Kidney capillary endothelial cell (primary cell): ENCODE measurements at regions not wholly inside any gene's neighbourhood (a gene's known extent, or its start where the extent isn't known, plus 50 kb on each side); places are given as distances from the start of the nearest gene placed in this dataset.
"Not testable (repeated sequence)": the region's sequence is repeated elsewhere in the genome, so short reads cannot be mapped to it uniquely, and the experiment has no call there.

Experiments used
- DNase-seq: peaks from one replicate; pipeline ENCODE4 v3.0.0-alpha.2; 2018; ENCODE audit warnings: low spot score

DNA sequence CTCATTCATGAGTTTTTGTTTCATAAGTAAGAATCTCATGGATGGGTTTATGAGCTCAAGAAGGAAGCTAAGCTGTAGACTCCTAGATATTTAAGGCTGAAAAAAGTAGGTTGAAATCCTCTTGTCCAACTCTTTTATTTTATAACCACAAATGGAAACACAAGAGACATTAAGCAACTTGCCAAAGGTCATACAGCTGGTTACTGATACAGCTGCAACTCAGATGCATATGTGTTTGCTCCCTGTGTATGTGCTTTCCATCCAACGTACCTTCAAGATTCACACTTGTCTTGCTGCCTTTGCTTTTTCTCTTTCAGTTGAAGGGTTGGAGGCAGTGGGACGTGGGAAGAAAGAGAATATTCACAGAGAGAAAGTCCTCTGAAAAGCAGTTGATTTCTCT lies 153.5 kb upstream of the STMND1 start:
- no peak for DNase-seq

DNA sequence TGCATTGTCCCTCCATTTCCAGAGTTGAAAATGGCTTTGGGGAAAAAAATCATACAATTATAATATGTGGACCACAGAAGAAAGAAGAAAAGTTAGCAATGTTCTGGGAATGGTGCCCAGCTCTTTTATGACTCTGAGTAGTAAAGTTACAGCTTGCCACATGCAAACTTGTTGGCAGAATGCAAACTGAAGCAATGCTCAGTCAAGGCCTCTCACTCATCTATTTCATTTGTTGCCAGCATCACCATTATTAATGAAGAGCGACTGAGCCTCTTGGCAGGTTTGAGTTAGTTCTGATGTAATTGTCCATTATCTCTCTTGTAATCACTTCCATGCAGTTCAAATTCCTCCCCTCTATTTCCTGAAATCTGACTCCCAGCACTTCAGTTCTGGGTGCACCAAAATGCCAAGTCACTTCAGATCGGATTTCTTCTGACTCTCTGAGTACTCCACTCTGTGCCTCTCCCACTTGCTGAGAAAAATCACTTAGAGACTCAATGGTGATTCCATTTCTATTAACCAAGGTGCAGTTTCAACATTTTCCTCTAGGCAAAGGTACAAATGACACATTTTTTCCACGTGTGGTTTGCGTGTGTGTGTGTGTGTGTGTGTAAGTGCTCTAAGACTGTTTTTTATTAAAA lies 154.4 kb upstream of the STMND1 start:
- DNase-seq = no peak

DNA sequence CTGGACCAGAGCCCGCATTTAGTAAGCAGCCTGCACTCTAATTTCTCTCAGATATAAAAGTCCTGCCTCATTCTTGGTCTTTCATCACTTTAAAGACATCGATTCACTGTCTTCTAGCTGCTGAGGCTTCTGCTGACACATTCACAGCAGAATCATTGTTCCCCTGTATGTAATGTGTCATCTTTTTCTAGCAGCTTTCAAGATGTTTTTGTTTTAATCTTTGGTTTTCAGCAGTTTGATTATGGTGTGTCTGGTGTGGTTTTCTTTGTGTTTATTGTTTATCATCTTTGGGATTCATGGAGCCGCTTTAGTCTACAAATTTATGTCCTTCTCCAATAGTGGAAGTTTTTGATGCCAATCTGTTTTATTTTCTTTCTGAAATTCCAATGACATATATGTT lies 157.3 kb upstream of the STMND1 start:
- DNase-seq = no peak

DNA sequence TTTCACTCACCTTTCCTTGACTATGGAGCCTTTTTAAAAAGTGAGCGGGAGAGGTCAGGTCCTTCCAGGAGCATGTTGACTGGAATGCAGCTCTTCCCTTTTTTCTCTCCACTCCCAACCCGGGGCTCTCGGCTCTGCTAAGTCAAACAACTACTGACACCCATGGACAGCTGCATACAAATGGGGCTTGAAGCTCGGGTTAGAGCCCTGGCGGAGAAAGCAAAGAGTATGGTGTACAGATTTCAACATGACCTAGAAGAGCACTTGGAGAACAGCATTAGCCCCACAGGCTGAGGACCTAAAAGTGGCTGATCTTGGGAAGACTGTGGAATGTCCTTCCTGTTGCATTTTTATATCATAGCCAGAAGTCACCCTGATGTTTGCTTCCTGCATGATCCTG lies 162.0 kb upstream of the STMND1 start:
- no peak for DNase-seq

DNA sequence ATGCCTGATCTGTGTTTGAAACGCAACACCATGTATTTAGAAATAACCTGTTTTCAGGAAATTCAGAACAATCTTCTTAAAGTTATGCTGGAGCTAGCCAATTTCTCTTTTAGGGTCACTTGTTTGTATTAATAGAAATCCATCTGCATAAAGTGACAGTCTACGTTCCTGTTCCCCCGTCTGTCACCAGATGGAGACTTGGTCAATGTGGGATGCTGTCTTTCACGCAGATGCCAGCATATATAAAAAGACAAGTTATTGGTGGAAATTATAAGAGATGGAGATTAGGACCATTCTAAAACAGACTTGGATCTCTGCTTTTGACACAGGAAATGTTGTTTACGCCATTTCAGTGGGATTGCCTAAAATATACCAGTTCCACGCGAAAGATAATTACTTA lies 162.5 kb upstream of the STMND1 start:
- DNase-seq = no peak

DNA sequence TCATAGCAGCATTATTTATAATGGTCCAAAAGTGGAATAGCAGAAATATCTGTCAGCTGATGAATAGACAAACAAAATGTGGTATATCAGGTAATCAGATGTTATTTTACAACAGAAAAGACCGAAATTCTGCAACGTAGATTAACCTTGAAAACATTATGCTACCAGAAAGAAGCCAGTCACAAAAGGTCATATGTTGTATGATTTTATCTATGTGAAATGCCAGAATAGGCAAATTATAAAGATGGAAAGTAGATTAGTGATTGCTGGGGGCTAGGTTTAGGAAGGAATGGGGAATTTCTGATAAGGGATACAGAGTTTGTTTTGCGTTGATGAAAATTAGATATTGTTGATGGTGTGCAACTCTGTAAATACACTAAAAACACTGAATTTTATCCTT lies 165.0 kb upstream of the STMND1 start:
- no peak for DNase-seq

DNA sequence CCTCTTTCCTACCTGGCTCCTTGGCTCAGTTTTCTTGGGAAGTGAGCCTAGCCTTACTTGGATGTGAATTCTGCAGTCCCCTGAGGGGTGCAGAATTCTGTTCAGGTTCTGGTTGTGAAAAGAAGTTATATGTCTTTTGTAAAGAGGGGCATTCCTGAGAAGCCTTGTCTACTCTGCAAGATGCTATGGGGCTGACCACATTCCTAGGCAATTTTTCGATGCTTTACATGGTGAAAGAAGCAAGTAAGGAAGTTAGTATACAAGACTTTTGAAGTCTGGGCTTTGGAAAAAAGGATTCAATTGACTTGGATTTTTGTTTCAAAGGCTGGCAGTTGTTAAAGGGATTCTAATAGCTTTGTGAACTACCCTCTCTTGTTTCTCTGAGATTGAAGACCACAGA lies 167.9 kb upstream of the STMND1 start:
- DNase-seq = no peak

DNA sequence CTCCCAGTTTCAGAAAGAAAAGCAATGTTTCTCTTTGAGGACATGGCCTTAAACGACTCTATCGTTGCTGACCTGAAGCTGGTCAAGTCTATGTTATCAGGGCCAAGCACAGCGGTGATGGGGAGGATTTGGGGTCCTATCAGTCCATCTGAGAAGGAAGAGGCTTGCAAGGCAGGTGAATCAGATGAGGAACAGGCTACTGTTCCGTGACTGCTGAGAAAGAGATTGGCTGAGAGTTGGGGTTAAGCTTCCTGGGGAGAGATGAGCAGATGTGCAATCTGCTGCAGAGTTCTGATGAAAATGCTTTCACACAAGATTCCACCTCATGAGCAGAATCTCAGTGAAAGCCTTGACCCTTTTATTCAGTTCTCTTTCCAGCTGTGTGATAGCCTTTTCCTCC lies 168.3 kb upstream of the STMND1 start:
- no peak for DNase-seq

DNA sequence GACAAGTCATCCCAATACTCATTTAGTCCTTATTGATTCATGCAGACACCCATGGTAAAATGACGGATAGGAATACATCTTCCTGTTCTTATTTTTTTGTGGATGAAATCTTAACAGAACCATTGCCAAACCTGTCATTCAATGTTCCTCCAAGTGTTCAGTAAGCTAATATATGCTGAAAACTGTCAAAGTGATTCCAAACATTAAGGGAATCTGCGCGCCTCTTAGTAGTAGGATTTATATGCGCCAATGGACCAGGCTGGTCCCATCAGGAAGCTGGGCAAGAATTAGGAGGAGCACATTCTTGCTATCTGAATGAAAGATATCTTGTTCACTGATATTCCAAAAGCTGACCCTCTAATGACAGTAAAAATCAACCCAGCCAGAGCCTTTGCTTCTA lies 168.9 kb upstream of the STMND1 start:
- DNase-seq = no peak

DNA sequence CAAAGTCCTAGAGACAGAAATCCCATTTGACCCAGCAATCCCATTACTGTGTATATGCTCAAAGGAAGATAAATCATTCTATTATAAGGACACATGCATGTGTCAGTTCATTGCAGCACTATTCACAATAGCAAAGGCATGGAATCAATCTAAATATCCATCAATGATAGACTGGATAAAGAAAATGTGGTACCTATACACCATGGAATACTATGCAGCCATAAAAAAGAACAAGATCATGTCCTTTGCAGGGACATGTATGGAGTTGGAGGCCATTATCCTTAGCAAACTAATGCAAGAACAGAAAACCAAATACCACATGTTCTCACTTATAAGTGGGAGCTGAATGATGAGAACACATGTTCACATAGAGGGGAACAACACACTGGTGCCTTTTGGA lies 169.8 kb upstream of the ATXN1 start:
- DNase-seq = not testable (repeated sequence)

DNA sequence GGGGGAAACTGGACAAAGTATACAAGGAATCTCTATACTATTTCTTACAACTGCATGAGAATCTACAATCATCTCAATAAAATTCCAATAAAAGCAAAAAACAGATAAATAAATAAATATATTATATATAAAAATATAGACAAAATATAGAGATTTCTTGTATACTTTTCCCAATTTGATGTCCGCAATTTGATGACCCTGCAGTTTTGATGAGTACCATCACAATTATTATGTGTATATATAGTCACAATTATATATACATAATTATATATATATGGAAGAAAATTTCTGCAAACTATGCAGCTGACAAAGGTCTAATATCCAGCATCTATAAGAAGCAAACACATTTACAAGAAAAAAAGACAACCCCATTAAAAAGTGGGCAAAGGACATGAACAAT lies 169.2 kb upstream of the ATXN1 start:
- no peak for DNase-seq

DNA sequence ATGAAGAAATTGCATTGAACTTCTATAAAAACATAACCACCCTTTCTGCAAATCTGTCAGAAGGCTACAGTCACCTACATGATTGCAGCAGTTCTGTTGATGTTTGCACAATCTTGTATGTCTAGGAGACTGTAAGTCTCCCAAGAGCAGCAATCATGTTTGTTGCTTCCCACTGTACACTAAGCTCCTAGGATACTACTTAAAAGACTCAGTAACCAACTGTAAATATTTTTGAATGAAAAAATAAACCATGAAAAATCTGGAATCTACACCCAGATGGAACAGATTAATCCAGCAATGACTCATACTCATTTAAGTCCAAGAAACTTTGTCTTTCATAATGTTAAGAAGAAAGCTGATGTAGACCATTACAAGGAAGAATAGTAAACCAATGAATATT lies 168.5 kb upstream of the ATXN1 start:
- DNase-seq = no peak

DNA sequence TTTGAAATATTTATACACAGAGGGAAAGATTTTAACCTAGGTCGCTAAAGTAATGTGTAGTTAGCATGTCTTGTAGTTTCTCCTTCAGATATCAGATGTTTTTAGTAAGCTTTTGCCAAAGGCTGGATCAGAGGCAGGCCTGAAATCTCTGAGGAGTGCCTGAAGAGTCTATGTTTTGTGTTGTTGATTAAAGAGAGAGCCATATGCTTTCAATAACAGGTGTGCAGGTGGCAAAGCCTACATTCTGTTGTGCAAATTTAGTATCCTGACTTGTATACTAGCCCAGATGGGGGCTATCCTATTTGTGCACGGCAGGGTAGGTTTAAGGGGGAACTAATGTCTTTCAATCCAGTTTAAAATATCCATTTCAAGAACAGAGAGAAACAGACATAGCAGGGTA lies 167.1 kb upstream of the ATXN1 start:
- no peak for DNase-seq

DNA sequence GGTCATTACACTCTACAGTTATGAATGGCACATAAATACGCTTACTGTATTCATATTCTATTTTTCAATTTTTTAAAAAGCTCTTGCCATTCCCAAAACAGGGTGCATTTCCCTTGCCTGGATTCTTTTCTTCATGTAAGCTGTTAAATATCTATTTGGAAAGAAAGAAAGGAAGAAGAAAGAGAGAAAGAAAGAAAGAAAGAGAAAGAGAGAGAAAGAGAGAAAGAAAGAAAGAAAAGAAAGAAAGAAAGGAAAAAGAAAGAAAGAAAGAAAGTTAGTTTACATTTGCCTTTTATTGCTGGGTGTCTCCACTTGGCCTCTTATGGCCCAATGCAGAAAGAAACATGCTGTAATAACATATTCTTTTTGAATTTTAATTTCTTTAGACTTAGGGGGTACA lies 165.9 kb upstream of the ATXN1 start:
- DNase-seq = no peak

DNA sequence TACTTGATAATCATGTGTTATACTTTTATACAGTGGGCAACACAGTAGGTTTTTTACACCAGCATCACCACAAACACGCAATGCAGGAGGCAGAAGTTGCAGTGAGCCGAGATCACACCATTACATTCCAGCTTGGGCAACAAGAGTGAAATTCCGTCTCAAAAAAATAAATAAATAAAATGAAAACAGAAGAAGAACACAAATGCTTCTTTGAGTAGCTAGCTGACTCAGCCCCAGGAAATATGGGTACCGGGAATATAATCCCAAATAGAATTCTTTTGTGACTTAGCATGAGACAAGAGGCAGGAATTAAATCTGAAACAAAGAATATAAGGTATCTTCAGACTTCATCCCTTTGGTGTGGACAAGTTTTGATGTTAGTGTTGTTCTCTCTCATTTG lies 164.2 kb upstream of the ATXN1 start:
- no peak for DNase-seq

DNA sequence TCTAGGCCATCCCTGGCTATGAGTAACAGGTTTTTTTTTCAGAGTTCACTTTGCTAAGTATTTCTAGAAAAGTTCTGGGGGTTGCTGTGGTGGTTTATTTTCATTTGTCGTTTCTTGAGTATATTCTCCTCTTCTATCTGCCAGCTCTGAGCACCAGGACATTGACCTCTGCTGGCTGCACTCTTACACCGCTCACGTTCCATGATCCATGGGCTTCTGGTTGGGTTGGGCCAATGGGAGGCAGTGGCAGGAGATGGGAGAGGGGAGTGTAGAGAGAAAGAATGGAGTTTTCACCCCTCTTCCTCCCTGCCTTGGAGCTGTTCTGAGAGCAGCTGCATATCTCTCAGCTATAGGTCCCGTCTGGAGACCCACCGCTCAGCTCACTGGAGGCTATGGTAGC lies 161.0 kb upstream of the ATXN1 start:
- no peak for DNase-seq

DNA sequence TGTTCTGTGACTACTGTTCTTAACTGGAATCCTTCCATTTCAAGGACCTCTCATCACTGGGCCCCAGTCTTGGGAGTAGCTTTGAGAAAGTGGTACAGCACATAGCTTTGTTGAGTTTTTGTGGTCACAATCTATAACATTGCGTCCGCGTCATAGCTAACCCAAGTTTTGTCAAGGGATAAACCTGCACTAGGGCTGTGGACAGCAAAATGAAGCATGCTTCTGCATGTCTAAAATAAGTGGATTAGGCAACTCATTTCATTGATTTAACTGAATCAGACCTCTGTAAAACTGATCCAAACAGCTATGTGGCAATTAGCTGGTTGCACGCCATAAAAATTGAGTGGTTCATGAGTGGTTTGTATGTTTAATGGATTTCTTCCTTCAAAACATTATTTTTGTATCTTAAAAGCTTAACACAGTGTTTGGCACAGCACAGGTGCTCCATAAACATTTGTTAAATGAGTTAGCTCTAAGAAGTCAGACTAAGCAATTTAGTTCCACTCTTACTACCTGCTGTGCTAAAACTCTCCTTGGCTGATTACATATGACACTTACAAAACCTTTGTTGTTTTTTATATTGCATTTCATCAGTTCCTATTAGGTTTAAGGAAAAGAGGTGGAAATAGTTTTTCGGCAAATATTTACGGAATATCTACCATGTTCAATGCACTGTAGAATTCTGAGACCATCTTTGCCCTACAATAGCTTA lies 160.3 kb upstream of the ATXN1 start:
- no peak for DNase-seq

DNA sequence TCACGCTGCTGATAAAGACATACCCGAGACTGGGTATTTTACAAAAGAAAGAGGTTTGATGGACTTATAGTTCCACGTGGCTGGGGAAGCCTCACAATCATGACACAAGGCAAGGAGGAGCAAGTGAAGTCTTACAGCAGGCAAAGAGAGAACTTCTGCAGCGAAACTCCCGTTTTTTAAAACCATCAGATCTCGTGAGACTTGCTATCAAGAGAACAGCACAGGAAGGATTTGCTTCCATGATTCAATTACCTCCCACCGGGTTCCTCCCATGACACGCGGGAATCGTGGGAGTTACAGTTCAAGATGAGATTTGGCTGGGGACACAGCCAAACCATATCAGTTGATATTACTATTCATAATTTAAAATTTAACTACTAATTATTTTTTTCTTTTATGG lies 157.3 kb upstream of the ATXN1 start:
- no peak for DNase-seq

DNA sequence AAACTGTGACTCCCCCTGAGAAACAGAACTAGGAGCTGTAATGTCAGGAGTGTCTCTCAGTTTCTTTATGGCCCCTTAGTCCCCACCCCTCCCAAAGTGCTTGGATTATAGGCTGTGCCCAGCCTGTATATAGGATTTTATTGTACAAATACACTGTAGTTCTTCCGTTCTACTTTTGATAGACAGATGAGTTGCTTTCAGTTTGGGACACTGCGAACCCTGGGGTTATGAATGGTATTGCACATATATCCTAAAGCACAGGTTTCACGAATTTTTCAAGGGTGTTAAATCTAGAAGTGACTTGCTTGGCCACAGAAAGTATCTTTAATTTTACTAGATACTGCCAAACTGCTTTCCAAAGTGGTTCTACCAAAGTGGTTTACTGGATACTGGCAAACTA lies 152.9 kb upstream of the ATXN1 start:
- no peak for DNase-seq

DNA sequence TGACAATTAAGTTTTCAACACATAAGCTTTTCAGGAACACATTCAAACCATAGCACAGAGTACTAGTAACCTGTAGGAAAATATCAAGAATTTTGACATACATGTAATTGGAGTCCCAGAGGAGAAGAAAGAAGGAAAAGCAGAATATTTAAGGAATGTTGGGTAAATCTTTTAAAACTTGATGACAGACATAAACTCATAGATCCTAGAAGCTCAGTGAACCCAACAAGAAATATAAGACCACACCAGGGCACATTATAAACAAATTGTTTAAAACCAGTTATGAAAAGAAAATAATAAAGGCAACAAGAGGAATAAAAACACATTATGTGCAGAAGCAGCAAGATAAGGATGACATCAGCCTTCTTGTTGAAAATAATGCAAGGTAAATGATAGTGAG lies 151.5 kb upstream of the ATXN1 start:
- no peak for DNase-seq

DNA sequence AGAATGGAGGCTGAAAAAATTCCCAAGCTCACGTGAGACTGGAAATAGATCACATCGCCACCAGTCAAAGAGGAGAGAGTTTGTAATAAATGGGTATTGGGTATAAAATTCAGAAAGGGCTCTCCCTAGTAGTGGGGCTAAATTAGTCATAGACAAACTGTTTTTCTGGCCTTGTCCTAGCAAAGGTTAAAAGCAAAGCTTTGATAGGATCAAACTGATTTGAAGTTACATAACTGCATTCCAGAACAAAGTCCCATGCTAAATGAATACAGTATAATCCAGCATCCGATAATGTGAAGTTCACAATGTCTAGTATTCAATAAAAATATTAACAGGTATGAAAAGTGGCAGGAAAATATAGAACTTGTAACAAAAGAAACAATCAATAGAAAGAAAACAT lies 149.8 kb upstream of the ATXN1 start:
- DNase-seq = no peak

DNA sequence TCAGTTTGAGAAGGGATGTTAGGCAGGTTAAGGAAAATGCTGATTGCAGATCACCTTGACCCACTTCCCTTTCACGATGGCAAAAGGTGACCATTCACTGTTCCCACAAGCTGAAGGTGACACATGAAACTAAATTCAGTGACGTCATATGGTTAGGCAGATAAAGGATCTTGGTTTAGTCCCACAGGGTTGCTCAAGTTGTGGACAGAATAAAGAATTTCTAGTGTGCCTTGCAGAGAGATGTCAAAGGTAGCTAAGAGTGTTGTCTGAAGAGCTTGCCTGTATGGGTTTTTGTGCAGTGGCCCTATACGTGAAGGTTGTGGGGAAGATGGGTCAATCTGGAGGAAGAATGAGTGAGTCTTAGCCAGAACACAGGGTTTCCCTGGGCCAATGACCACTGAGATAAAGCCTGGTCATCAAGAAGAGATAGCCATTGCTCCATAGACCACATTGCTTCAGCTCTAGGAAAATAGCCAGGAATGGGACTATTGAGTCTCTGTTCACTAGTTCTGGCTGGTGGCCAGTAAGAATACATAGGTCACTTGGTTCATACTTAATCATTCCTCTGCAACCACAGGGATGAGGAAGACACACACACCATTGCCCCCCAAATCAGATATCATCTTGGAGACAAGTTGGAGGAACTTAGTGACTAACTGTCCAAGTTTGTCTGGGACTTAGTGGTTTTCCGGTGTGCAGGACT lies 148.5 kb upstream of the ATXN1 start:
- no peak for DNase-seq

DNA sequence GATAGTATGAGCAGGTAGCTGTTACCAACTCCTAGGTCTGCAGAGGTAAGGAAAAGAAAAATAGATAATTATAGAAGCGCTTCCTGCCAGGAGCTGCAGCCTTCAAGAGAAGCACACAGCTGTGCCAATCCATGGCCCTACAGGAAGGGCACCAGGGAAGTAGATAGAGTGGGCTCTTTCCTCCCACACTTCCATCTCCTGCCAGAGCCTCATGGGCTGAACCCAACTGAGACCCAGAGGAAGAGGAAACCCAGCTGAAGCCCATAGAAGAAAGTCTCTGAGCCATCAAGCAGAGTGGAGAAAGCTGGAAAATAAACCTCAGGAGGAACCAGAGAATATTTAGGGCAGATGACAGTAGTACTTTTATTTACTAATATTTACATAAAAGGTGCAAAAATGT lies 146.7 kb upstream of the ATXN1 start:
- no peak for DNase-seq

DNA sequence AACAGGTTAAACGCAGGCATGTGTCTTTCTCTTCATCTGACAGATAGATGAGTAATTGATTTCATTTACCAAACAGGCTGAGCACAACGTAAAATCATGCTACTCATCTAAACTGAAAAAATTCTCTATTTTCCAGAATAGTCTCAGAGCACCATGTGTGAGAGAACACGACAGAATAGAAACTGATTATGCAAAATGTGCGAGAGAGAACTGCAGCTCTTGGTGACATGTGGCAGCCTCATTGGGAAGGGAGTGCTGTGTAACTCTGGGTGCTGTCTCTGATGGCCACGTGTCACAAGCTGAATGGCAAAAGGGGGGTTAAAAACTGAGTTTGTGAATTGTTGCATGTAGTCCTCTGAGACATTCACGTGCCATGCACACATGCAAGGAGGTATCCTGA lies 143.7 kb upstream of the ATXN1 start:
- no peak for DNase-seq
